ENCODE measurements at regions not wholly inside any gene's neighbourhood (a gene's known extent, or its start where the extent isn't known, plus 50 kb on each side); places are given as distances from the start of the nearest gene placed in this dataset.
A peak's percentile ranks its signal among the peaks of the same experiment; 100 is the strongest.

DNA sequence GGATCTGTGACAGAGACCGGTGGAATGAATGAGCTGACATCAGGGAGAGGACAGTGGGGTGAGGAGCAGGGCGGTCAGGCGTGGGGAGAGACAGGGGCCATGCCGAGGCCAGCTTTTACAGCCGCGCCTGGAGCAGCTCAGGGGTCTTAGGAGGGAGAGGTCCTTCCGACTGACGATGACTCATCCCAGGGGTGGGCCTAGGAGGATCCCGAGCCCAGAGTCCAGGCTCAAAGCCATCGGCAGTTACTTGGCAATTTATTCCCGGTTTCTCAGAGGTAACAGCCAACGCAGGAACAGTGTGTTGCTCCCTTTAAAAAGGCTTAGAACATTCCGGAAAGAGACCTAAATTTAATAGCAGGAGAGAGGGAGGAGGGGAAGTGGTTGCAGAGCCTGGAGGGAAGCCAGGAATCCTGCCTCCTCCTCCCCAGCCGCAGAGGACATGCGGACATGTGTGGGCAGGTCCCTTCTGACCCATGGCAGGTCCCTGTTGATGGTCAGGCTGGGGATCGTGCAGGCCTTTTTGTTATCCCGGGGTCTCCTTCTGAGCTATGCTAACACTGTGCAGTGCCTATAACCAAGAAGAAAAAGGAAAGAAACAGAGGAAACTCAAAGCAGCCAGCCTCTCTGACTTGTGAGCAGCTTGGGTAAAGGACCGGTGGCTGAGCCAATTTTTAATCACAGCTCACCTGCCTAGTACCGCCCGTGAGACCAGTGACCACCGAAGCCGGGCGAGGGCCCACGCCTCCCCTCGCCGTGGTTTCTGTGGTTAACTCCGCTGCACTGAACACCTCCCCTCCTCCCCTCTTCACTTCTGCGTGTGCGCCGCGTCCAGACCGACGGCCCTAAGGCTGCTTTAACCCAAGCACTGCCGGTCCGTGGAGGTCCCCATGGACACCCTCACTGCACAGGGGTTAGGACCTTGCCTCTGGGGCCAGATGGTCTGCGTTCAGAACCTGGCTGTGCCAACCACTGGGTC, 392.4 kb upstream of the PROK2 start:
- peak overlapping the region; percentile 52 to 71 for H3K27ac ChIP-seq
- H3K27me3 ChIP-seq, result no peaks in the 10 kb centered on the region
- no peaks in the 10 kb centered on the region for H3K36me3 ChIP-seq
- H3K4me1 ChIP-seq, result peaks cover 0 to 55% (median 49%) of the 10 kb centered on the region in 4 donors
- no peaks in the 10 kb centered on the region for H3K9me3 ChIP-seq
- TF ChIP-seq, protein P1, sequence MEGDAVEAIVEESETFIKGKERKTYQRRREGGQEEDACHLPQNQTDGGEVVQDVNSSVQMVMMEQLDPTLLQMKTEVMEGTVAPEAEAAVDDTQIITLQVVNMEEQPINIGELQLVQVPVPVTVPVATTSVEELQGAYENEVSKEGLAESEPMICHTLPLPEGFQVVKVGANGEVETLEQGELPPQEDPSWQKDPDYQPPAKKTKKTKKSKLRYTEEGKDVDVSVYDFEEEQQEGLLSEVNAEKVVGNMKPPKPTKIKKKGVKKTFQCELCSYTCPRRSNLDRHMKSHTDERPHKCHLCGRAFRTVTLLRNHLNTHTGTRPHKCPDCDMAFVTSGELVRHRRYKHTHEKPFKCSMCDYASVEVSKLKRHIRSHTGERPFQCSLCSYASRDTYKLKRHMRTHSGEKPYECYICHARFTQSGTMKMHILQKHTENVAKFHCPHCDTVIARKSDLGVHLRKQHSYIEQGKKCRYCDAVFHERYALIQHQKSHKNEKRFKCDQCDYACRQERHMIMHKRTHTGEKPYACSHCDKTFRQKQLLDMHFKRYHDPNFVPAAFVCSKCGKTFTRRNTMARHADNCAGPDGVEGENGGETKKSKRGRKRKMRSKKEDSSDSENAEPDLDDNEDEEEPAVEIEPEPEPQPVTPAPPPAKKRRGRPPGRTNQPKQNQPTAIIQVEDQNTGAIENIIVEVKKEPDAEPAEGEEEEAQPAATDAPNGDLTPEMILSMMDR (IDR thresholded peaks at IDR 0.05), result no peak
- intact Hi-C loops (cut with DNase I; ENCODE audit: low total_unique reads), result no loop called here
- DNase-seq, result peak; percentile 62 to 89
- H3K4me3 ChIP-seq, result peak overlapping the region; percentile 7 to 25

DNA sequence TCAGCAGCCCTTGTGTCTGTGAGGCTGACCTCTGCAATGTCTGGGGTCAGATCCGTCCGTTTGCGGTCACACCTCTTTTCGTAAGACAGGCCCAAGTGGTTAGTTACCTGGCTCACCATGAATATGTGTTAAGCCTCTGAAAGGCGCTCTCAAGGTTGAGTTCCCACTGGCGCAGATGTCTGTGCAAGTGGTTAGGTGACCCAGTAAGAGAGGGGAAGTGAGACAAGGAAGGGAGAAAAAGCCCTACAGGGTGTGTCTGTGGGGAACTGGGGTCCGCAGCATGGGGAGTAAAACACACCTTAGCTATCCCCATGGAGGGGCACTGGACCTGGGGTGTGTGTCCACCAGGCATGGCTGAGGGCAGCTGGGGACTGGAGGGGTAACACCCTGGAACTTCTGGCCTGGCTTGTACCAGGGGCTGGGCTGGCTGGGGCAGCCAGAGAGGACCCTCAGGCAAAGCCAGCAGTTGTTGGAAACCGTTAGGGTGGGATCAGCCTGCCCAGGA, 391.6 kb upstream of the PROK2 start:
- Histone ChIP-seq H3K4me3 (peak overlapping the region in 1 of 2 donors; percentile 7), H3K9me3 (no peaks in the 10 kb centered on the region), H3K4me1 (peaks cover 0 to 63% (median 56%) of the 10 kb centered on the region in 4 donors), H3K27ac (peak overlapping the region; percentile 52 to 71), H3K27me3 (no peaks in the 10 kb centered on the region), H3K36me3 (no peaks in the 10 kb centered on the region)
- TF ChIP-seq, protein P1 (IDR thresholded peaks at IDR 0.05), result no peak
- intact Hi-C loops (cut with DNase I; ENCODE audit: low total_unique reads), result no loop called here
- DNase-seq, result no peak

DNA sequence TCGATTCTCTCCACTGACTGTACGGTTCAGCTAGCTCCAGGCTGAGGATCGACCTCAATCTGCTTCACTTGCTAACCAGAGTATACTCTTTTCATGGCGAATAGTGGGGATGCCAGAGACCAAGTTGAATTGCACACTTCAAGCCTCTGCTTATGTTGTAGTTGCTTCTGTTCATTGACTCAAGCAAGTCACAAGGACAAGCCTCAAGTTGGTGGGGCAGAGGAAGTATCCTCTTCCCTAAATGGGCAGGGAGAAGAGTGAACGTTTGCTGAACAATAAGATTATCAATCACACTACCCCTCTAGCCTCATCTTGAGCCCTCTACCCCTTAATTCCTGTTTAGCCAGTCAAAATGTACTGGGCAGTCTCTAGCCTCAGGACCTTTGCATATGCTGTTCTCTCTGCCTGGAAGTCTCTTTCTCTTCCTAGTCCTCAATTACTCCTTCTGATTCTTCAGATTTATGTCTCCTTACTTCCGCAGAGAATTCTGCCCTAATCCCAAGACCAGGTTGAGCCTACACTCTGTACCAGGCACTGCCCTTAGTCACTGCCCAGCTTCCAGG, 390.4 kb upstream of the PROK2 start:
- no peak for DNase-seq
- Histone ChIP-seq H3K4me1 (peaks cover 0 to 70% (median 60%) of the 10 kb centered on the region in 4 donors), H3K27ac (peak overlapping the region; percentile 71 to 85), H3K27me3 (no peaks in the 10 kb centered on the region), H3K4me3 (no peak overlapping the region), H3K36me3 (no peaks in the 10 kb centered on the region), H3K9me3 (no peaks in the 10 kb centered on the region)
- TF ChIP-seq, protein P1 (IDR thresholded peaks at IDR 0.05), result no peak
- intact Hi-C loops (cut with DNase I; ENCODE audit: low total_unique reads), result no loop called here

DNA sequence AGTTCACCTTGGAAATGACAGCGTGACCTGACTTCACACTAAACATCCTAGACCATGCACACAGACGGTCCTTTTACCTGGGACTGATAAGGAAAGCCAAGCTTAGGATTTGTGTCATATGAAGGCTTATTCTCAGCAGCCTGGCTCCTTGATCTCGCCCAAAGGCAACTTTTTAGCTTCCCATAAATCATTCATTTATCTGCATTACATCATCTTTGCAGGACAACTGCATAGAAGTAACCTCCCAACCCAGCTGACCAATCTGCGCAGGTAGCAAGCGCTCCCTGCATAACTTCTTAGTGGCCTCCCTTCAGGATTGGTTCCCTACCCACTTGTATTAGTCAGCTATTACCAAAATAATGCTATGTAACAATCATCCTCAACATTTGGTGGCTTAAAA, 389.9 kb upstream of the PROK2 start:
- Histone ChIP-seq H3K27me3 (no peaks in the 10 kb centered on the region), H3K4me3 (no peak overlapping the region), H3K9me3 (no peaks in the 10 kb centered on the region), H3K4me1 (peaks cover 0 to 70% (median 60%) of the 10 kb centered on the region in 4 donors), H3K27ac (peak overlapping the region; percentile 71 to 85), H3K36me3 (no peaks in the 10 kb centered on the region)
- intact Hi-C loops (cut with DNase I; ENCODE audit: low total_unique reads), result no loop called here
- TF ChIP-seq, protein P1 (IDR thresholded peaks at IDR 0.05), result no peak
- DNase-seq, result no peak

DNA sequence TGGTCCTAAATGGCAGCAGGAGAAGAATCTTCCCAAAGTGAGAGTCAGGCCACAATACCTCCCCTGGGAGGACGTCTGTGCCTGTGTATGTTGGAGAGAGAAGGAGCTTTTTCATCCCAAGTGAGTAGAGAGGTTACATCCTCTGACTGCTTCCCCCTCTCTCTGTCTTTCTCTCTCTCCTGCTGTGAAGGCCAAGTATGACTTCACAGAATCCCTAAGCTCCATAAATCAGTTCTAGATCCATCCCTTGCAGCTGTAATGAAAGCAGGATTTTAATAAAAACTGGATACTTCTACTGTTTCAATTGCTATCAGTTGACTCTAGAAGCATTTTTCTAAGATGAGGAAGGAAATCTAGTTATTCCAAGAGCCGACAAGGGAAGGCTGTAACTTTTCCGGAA, 389.1 kb upstream of the PROK2 start:
- TF ChIP-seq, protein P1 (IDR thresholded peaks at IDR 0.05), result no peak
- intact Hi-C loops (cut with DNase I; ENCODE audit: low total_unique reads), result no loop called here
- H3K36me3 ChIP-seq, result no peaks in the 10 kb centered on the region
- peaks cover 0 to 70% (median 60%) of the 10 kb centered on the region in 4 donors for H3K4me1 ChIP-seq
- H3K4me3 ChIP-seq, result no peak overlapping the region
- no peaks in the 10 kb centered on the region for H3K27me3 ChIP-seq
- H3K27ac ChIP-seq, result peak overlapping the region; percentile 71 to 85
- no peak for DNase-seq
- H3K9me3 ChIP-seq, result no peaks in the 10 kb centered on the region

All from tibial artery (tissue), 4 donors.